Calu3 (cell line): ENCODE measurements at regions not wholly inside any gene's neighbourhood (a gene's known extent, or its start where the extent isn't known, plus 50 kb on each side); places are given as distances from the start of the nearest gene placed in this dataset.

Source experiments
- BruUV-seq: library from RNA; stranded (reverse); fragments of 400-500 nt; replicated peaks from 2 replicates; lab custom pipeline; 2021; lab: Mats Ljungman, UMichigan
- CTCF ChIA-PET: fragments of 300-600 bp; sonication (Branson Sonifier 250); formaldehyde crosslinking; loops from one replicate; lab custom pipeline; 2022; ENCODE audit warnings: antibody characterized with exemption; lab: Charles Lee
- DNase-seq: peaks from one replicate; pipeline ENCODE4 v3.0.0; 2022
- H3K27ac Mint-ChIP-seq: one replicate; pipeline ENCODE4 v1.8.0; 2022; ENCODE audit warnings: mixed read lengths; ENCODE audit not compliant: unreplicated experiment
- H3K27me3 Mint-ChIP-seq: one replicate; pipeline ENCODE4 v1.8.0; 2022; ENCODE audit warnings: mixed read lengths; ENCODE audit not compliant: unreplicated experiment
- H3K36me3 Mint-ChIP-seq: one replicate; pipeline ENCODE4 v1.8.0; 2022; ENCODE audit warnings: mild to moderate bottlenecking, moderate library complexity, mixed read lengths; ENCODE audit not compliant: insufficient read depth, unreplicated experiment
- H3K4me1 Mint-ChIP-seq: one replicate; pipeline ENCODE4 v1.8.0; 2022; ENCODE audit warnings: mild to moderate bottlenecking, low read depth, mixed read lengths; ENCODE audit not compliant: unreplicated experiment
- H3K4me3 Mint-ChIP-seq: one replicate; pipeline ENCODE4 v1.8.0; 2022; ENCODE audit warnings: mild to moderate bottlenecking, low read depth, moderate library complexity, mixed read lengths; ENCODE audit not compliant: unreplicated experiment
- H3K9me3 Mint-ChIP-seq: one replicate; pipeline ENCODE4 v1.8.0; 2022; ENCODE audit warnings: low read depth, mixed read lengths; ENCODE audit not compliant: unreplicated experiment
- intact Hi-C: fragments of 100-400 bp; cut with micrococcal nuclease; formaldehyde crosslinking; loops from one replicate; pipeline ENCODE4 v1.10.0; 2022; ENCODE audit not compliant: unreplicated experiment
- TF ChIP-seq, protein P1 (sequence below): fragments of 200-600 bp; IDR thresholded peaks from one replicate; pipeline ENCODE4 v1.8.0; 2022; ENCODE audit warnings: antibody characterized with exemption; ENCODE audit not compliant: unreplicated experiment

- CTCF ChIA-PET = no interaction called here
- TF ChIP-seq, protein P1, sequence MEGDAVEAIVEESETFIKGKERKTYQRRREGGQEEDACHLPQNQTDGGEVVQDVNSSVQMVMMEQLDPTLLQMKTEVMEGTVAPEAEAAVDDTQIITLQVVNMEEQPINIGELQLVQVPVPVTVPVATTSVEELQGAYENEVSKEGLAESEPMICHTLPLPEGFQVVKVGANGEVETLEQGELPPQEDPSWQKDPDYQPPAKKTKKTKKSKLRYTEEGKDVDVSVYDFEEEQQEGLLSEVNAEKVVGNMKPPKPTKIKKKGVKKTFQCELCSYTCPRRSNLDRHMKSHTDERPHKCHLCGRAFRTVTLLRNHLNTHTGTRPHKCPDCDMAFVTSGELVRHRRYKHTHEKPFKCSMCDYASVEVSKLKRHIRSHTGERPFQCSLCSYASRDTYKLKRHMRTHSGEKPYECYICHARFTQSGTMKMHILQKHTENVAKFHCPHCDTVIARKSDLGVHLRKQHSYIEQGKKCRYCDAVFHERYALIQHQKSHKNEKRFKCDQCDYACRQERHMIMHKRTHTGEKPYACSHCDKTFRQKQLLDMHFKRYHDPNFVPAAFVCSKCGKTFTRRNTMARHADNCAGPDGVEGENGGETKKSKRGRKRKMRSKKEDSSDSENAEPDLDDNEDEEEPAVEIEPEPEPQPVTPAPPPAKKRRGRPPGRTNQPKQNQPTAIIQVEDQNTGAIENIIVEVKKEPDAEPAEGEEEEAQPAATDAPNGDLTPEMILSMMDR = no peak
- BruUV-seq = no TSS peak
Measured at GRCh38 chr13:72540881-72541280, 186.5 kb downstream of the MZT1 start.

DNA sequence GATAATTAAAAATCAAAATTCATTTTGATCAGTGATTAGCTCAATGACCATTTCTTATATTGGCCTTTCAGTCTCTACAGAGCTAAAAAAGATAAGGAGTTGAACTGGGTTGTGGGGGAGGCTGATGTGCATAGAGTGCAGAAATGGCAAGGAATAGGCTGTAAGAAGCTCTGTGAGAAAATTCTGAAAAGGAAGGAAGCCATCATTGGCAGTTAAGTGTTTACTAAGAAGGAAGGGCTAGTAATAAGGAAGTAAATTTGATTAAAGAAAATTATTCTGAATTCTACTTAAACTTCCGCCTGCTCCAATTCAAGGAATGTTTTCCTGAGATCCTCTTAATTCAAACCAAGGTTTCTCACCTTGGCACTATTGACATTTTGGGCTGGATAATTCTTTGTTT lies 187.5 kb downstream of the MZT1 start:
- CTCF ChIA-PET = no interaction called here
- no peak for DNase-seq
- Mint-ChIP-seq H3K9me3 (no peaks in the 10 kb centered on the region), H3K36me3 (no peaks in the 10 kb centered on the region), H3K27ac (no peak overlapping the region), H3K27me3 (no peaks in the 10 kb centered on the region), H3K4me1 (no peaks in the 10 kb centered on the region), H3K4me3 (no peak overlapping the region)
- TF ChIP-seq, protein P1 = no peak
- BruUV-seq = no TSS peak
- intact Hi-C loops = no loop called here

More at GRCh38 chr13:72540881-72541280, 186.5 kb downstream of the MZT1 start:
- intact Hi-C loops = no loop called here
- no peaks in the 10 kb centered on the region for H3K9me3 Mint-ChIP-seq
- H3K27me3 Mint-ChIP-seq = no peaks in the 10 kb centered on the region
- H3K4me3 Mint-ChIP-seq = no peak overlapping the region
- no peak overlapping the region for H3K27ac Mint-ChIP-seq
- H3K36me3 Mint-ChIP-seq = no peaks in the 10 kb centered on the region
- no peaks in the 10 kb centered on the region for H3K4me1 Mint-ChIP-seq
- no peak for DNase-seq

DNA sequence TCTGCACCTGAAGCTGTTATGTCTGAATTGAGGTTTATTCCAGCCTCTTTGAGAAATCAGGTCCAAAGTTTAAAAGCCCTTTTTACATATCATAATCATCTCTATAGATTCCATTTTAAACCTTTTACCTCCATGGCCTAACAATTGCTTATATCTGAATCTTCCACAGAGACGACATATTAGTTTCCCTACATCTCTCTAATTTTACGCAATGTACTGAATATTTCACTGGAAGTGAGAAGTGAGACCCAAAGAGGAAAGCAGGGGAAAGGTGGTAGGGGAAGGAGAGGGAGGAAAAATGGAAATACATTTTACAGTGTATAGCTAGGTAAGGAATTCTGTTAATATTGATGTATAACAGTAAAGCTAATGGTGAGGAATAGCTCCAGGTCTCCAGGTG lies 189.6 kb downstream of the MZT1 start:
- BruUV-seq = no TSS peak
- CTCF ChIA-PET = no interaction called here
- Mint-ChIP-seq H3K36me3 (no peaks in the 10 kb centered on the region), H3K27ac (no peak overlapping the region), H3K9me3 (no peaks in the 10 kb centered on the region), H3K27me3 (no peaks in the 10 kb centered on the region), H3K4me3 (no peak overlapping the region), H3K4me1 (no peaks in the 10 kb centered on the region)
- intact Hi-C loops = no loop called here
- no peak for DNase-seq
- TF ChIP-seq, protein P1 = no peak

DNA sequence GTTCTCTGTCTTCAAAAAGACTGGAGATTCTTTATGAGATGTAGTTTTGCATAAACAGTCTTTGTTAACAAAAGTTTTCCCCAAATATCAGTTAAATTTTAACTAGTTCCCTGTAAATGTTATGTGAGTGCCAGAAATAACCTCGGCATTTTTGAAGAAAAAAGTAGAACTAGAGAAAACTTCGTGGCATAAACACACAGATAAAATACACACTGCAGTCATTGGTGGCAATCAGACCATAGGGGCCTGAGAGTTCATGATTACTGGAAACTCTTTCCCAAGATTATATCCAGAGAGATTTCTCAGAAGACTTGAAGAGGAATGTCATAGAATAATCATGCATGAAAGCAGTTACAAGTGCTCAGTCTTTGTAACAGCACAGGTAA lies 190.0 kb downstream of the MZT1 start:
- no peaks in the 10 kb centered on the region for H3K36me3 Mint-ChIP-seq
- H3K9me3 Mint-ChIP-seq = no peaks in the 10 kb centered on the region
- H3K4me3 Mint-ChIP-seq = no peak overlapping the region
- no TSS peak for BruUV-seq
- no peaks in the 10 kb centered on the region for H3K4me1 Mint-ChIP-seq
- intact Hi-C loops = no loop called here
- TF ChIP-seq, protein P1 = no peak
- DNase-seq = no peak
- H3K27ac Mint-ChIP-seq = no peak overlapping the region
- CTCF ChIA-PET = no interaction called here
- no peaks in the 10 kb centered on the region for H3K27me3 Mint-ChIP-seq
